ENCODE measurements at regions not wholly inside any gene's neighbourhood (a gene's known extent, or its start where the extent isn't known, plus 50 kb on each side); places are given as distances from the start of the nearest gene placed in this dataset.

- ATAC-seq (no peak), DNase-seq (ENCODE audit: low read depth in 1 of 2, low spot score in 1 of 2) (no peak), FAIRE-seq (no peak)
- Histone ChIP-seq H3K4me2 (no peak overlapping the region), H3K4me3 (no peak overlapping the region), H3K27ac (no peak overlapping the region), H3K9me3 (no peaks in the 10 kb centered on the region), H3K4me1 (no peaks in the 10 kb centered on the region)
- TF ChIP-seq ATOH8 (CRISPR knock-in tag; IDR thresholded peaks at IDR 0.05; ENCODE audit: low read depth) (no peak), RAD21 (conservative IDR thresholded peaks at IDR 0.05 in 1 of 2, IDR thresholded peaks at IDR 0.05 in 1 of 2) (no peak), BCL3 (IDR thresholded peaks at IDR 0.05) (no peak), MAFK (IDR thresholded peaks at IDR 0.05; ENCODE audit: partially characterized antibody) (no peak), JUNB (IDR thresholded peaks at IDR 0.05) (no peak), USF2 (IDR thresholded peaks at IDR 0.05) (no peak), KDM1A (IDR thresholded peaks at IDR 0.05; ENCODE audit: low read depth) (no peak), SMC3 (IDR thresholded peaks at IDR 0.05) (no peak), NR3C1 (IDR thresholded peaks at IDR 0.05) (no peak), ELK1 (IDR thresholded peaks at IDR 0.05; ENCODE audit: low read depth, low read length) (no peak), FOSL2 (IDR thresholded peaks at IDR 0.05) (no peak), FOSL2 (CRISPR knock-in tag; IDR thresholded peaks at IDR 0.05) (no peak), FOSB (CRISPR knock-in tag; IDR thresholded peaks at IDR 0.05) (no peak), CHD4 (IDR thresholded peaks at IDR 0.05; ENCODE audit: borderline replicate concordance) (no peak), MAZ (IDR thresholded peaks at IDR 0.05; ENCODE audit: borderline replicate concordance, low read depth, low read length) (no peak)
- ChIA-PET CTCF (interaction anchor here (0.7 to 2.3 kb wide), 3 partner anchors 19 to 58 kb away, joined by 3 to 10 read pairs (median 4); no protein-coding TSS in a partner anchor), POLR2A (no interaction called here)
- 31% methylated on average over 9 of the region's 9 CpGs for WGBS (ENCODE audit: missing lambda C conversion rate)
Measured at GRCh38 chr2:136441979-136442714, 323.2 kb upstream of the THSD7B start.

GRCh38 chr2:136439064-136439676, 321.2 kb upstream of the CXCR4 start:
- H3K9me3 ChIP-seq, result no peaks in the 10 kb centered on the region
- no peak overlapping the region for H3K4me3 ChIP-seq
- ATAC-seq (no peak), FAIRE-seq (no peak), DNase-seq (ENCODE audit: low read depth in 1 of 2, low spot score in 1 of 2) (no peak)
- WGBS (ENCODE audit: missing lambda C conversion rate), result 25% methylated on average over 5 of the region's 5 CpGs
- TF ChIP-seq RARB (CRISPR knock-in tag; IDR thresholded peaks at IDR 0.05) (no peak), CBX2 (IDR thresholded peaks at IDR 0.05; ENCODE audit: borderline replicate concordance, low read depth) (no peak), JUNB (IDR thresholded peaks at IDR 0.05) (no peak), HDAC2 (IDR thresholded peaks at IDR 0.05) (no peak), KDM5A (IDR thresholded peaks at IDR 0.05) (no peak), TP53 (CRISPR knock-in tag; IDR thresholded peaks at IDR 0.05) (no peak), PBX3 (IDR thresholded peaks at IDR 0.05) (no peak), TFCP2L1 (CRISPR knock-in tag; IDR thresholded peaks at IDR 0.05) (no peak), POLR2AphosphoS2 (conservative IDR thresholded peaks at IDR 0.05; ENCODE audit: low read length) (no peak), CBX8 (IDR thresholded peaks at IDR 0.05) (no peak), CEBPB (IDR thresholded peaks at IDR 0.05) (no peak), CTCF (IDR thresholded peaks at IDR 0.05) (no peak), NPAS2 (CRISPR knock-in tag; IDR thresholded peaks at IDR 0.05; ENCODE audit: borderline replicate concordance) (no peak), POLR2A (IDR thresholded peaks at IDR 0.05; ENCODE audit: low read length) (no peak)
- H3K27ac ChIP-seq, result no peak overlapping the region
- ChIA-PET CTCF (no interaction called here), POLR2A (no interaction called here)
- no peaks in the 10 kb centered on the region for H3K4me1 ChIP-seq
- H3K4me2 ChIP-seq, result no peak overlapping the region

Measured in A549 (cell line).